GM21576 (cell line): ENCODE measurements at regions not wholly inside any gene's neighbourhood (a gene's known extent, or its start where the extent isn't known, plus 50 kb on each side); places are given as distances from the start of the nearest gene placed in this dataset.

Source experiments
- ATAC-seq: cut with Tn5 transposase; IDR thresholded peaks from one replicate; pipeline ENCODE4 v1.9.1; 2021; ENCODE audit warnings: mild to moderate bottlenecking, moderate library complexity; ENCODE audit not compliant: unreplicated experiment

DNA sequence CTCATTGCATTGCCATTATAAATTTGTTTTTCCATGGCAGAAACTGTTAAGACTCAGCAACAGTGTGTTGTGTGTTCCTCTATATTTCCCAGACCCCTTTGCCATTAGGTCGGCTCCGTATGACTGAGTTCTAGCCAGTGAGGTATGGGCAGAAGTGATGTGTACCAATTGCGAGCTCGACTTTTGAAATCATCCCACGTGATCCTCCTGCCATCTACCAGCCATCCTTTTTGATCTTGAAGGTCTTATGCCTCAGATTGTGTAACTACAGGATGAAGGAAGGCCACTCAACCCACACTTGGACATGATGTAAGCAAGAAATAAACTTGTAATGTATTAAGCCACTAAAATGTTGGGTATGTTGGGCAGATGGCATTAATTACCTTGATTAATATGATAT lies 562.3 kb downstream of the PDCD6IP start:
- ATAC-seq: no peak

DNA sequence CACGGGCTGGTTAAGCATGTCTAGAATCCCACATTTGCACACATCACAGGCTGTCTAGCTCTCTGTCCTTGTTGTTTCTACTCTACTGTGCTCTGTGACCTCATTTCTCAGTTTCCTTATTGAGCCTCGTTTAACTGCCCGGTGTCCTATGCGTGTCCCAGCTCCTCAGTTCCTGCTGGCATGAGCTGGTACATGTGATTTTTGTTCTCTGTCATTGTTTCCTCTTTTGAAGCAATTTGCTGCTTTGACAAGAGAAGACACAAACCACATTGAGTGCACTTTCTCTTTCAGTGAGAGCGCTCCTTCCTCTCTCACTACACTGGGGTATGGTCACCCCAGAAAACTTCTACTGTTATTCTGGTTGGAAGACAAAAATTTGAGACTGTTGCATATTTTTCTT lies 563.5 kb downstream of the PDCD6IP start:
- ATAC-seq: peak; percentile 99

DNA sequence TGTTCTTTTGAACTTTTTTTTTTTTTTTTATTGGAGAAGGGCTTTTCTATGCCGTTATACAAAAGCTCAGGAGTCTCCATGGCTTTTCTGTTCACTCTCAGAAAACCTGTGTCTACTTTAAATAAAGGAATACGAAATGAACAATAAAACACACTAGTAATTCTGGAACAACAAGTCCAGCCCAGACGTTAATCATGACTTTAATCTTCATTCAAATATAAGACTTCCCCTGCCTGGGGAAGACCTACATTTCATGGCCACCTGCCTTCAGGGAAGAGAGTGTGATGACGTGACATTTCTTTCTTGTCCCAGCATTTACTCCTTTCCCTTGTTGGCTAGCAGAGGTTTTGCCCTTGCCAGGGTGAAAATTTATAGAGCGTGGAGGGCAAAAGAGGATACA lies 564.5 kb downstream of the PDCD6IP start:
- ATAC-seq: no peak

DNA sequence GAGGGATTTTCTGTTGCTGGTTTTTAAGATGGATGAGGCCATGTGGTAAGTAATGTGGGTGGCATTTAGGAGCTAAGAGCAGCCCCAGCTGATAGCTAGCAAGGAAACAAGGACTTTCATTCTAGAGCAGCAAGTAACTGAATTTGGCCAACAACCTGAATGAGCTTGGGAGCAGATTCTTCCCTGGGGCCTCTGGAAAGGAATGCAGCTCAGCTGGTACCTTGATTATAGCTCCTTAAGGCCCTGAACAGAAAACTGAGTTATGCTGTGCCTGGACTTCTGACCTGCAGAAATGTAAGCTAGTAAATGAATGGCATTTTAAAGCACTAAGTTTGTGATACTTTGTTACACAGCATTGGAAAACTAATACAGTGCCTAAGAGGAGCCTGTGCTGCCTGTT lies 565.5 kb downstream of the PDCD6IP start:
- ATAC-seq: no peak

DNA sequence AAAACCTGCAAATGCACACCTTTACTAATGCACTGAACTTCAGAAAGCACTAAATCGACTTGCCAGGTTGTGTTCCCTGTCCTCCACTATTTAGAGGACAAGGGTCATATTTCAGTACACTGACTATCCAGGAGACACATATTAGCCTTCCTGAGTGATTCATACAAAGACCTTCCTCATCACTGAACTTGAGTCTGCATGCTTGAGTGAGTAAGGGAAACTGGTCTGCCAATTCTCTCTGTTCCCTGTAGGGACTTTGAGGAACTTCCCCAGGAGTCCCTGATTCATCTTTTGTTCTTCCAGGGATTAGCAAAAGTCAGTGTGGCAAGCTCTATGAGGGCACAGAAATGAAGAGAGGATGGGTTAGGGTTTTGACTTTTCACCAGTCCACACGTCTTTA lies 565.9 kb downstream of the PDCD6IP start:
- ATAC-seq: no peak

DNA sequence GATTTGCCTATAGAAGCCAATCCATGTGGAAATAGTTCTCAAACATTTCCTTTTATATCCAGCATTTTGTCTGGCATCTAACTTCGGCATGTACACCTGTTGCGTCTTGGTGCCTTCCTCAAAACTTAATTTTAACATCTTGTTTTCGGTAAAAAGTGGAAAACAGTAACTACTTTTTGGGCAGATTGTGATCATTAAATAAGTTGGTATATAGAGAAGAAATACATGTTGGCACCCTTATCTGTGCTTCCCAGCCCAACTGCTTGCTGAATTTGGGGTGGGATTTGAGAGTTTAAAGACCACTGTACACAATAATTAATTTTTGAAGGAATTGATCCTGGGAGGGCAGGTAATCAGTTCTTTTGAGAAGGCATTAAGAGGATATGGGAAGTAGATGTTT lies 566.8 kb downstream of the PDCD6IP start:
- ATAC-seq: no peak

DNA sequence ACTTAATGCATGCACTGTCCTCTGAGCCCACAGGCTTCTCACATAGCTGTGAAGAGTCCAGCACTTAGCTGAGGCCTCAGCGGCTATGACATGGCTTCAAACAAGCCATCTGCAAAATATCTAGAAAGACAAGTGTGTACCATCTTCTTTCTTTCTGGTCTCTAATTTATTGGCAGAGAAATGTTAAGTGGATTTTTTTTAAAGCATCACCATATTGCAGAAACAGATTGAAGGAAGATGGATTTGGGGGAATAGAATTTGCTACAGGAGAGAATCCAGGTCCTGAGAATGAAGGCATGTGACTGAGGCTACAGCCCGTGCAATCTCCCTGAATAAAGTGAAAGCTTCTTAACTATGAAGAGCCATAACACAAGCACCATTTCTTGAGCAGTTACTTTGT lies 567.3 kb downstream of the PDCD6IP start:
- no peak for ATAC-seq

DNA sequence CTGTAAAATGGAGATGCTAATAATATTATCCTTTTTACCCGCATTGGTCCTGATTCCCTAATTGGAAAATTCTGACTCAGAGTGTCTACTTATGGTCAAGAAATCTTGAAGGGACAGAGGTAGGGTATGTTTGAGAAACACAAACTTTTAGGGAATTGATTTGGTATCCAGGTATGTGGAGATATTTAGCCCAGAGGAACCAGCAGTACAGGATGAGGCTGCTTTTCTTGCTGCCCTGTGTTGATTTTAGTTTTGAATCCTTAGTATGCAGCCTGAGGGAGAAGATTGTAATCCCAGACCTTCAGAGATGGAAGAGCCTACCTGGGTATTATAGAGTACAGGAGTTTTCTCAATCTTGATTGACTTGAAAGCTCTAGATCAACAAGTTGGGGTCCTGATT lies 569.1 kb downstream of the PDCD6IP start:
- ATAC-seq: no peak

DNA sequence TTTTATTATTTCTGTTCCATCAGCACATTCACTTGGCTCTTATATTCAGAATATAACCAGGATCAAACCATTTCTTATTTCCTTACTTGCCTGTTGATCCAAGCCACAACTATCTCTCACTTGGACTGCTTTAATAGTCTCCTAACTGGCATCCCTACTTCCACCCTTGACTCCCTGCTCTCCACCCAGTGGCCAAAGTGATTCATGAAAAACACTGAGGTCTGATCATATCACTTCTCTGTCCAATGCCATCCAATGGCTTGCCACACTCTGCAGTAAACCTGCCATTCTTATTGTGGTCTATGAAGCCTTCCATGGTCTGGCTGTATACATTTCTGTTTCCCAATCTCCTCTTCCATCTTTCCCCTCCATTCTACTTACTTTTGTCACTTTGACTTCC lies 576.1 kb downstream of the PDCD6IP start:
- no peak for ATAC-seq

DNA sequence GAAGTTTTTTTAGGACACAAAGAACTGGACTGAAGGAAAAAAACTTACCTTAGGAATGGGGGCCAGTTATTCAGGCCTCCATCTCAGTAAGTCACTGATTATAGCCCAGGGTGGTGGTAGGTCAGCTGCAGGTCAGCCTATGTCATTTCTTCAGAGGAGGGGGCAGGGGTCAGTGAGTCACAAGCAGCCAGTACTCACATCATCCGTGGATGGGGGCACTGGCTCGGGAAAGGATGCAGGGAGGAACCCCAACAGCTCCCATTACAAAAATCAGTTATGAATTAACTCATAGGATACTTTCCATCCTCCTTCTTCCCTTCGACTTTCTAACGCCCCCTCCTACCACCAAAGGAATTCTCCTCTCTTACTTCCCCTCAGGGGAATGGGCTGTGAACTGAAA lies 578.3 kb downstream of the PDCD6IP start:
- ATAC-seq: no peak

DNA sequence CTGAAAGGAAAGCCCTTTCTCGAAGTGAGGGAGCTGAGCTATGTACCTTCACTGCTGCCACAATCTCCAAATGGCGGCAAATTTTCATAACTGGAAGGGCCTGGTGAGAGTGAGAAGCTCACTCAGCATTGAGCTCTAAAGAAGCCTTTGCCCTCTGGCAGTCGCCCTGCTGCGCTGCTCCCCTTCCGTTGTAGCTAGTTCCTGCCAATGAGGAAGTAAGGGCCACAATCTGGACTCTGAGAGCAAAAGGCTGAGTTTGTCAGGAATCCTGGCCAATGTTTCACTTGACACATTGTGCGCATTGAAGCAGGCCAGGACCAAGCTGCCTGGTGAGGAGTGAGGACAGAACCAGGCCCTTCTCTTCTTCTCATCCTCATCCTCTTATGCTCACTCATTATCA lies 579.5 kb downstream of the PDCD6IP start:
- no peak for ATAC-seq

DNA sequence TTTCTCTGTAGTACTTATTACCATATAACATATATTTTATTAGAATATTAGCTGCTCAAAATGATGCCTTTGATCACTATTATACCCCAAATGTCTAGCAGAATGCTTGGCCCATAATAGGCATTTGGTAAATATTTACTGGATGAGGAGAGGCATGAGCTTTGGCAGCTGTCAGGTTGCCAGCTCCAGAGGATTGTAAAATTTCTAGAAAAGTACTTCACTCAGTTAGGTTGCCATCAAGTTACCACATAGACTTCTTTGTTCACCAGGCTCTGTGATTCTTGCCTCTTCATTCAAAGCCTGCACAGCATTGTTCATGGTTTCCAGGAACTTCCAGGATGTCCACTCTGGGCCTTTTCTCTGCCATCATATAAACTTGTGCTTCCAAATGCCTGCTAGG lies 582.8 kb downstream of the PDCD6IP start:
- ATAC-seq: no peak

DNA sequence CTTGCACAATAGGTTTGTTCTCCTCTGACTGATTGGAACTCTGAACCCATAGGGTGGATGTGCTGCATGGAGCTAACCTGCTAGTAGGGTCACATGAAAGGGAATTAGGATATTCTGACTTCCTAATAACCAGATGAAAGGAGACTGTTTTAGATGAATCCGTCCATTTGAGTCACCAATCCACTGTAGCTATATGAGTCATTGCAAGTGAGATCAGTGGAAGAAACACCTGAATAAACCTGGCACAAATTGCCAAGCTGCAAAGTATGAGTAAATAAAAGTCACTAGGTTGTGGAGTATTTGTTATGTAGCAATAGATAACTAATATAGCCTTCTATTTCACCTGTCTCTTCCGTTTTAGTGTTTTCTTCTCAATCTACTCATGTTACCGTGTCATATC lies 584.4 kb downstream of the PDCD6IP start:
- ATAC-seq: no peak

DNA sequence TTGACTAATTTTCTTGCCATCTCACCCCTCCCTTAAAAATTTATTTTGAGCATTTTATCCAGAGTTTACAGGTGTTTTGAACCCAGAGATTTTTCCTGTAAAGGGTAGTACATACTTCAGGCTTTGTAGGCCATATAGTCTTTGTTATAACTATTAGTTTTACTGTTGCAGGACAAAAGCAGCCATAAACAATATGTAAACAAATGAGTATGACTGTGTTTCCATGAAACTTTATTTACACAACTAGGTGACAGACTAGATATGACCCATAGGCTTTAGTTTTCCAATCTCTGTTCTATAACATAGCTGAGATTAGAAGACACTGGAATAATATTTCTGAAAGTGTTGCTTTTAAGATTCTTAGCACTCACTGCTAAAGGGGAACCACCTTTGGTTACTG lies 587.9 kb downstream of the PDCD6IP start:
- ATAC-seq: no peak

DNA sequence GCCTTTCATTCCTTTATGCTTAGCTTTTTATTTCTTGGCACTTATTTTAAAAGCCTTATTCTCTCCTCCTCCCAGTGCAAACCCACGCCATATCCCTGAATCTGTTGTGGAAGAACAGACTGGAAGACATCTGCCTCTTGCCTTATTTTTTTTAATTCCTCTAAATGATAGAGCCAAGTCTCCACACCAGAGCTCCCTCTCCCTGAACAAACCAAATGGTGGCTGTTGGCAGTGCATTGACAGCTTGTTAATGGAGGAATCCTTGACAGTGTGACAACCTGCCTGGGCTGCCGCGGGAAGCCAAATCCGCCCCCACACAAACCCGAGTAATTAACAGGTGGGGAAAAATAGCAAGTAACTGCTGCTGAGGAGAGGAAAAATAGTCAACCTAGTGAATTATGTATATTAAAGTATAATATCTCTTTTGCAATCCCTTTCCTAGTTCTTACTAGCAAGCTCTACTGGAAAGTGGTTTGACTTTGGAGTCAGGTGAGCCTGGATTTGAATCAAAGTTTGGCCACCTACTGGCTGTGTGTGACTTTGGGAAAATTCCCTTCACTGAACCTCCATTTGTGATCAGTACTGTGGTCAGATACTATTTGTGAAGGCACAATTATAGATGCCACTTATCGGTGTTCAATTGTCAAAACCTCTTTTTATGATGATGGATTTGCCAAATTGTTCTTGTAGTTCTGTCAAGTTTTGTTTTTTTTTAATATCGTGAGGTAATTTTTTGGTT lies 589.6 kb downstream of the PDCD6IP start:
- no peak for ATAC-seq

DNA sequence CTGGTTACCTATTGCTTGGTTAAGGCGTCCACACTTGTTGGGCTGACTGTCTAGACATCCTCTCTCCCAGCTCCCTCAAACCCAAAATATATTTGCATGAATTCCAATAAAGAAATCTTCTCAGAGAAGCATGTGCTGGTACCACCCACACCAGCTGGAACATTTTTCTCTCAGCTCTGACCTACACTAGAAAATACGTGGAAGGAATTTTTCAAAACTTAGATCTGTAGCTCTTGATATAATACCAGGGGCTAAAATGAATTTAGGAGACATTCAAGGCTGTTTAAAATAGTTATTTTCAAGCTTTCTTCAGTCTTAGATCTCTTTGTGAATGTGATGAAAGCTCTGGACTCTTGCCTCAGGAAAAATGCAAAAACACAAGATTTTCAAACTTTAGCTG lies 590.4 kb downstream of the PDCD6IP start:
- ATAC-seq: no peak

DNA sequence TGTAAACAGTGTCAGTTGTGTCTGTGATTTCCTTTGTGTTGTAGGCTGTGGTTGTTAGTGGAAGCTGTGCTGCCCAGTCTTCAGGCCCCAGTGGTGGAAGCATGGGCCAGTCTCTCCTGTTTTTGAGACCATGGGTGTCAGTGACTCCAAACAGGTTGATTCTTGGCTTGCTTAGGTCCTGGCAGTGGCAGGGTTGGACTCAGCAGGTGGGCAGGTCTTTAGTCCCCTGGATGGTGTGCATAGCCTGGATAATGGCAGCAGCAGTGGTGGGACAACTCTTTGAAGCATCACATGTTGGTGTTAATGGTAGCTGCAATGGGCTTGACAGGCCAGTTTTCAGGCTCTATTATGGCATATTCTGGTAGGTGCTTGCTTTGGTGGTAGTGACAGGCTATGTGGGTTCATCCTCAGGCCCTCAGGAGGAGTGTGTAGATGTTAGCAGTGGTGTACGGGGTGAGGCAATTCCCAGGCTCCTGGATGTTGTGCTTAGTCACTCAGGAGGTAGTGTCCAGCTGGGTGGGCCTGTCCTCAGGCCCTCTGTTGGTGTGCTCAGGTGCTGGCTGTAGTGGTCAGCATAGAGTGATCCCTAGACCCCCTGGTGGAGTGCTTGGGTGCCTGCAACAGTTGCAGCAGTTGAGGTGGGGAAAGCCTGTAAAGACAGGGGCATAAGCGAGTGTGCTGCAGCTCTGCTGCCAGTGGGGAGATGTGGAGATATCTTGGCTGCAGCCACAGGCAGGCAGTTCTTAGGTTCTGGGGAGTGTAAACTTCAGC lies 596.7 kb downstream of the PDCD6IP start:
- no peak for ATAC-seq

DNA sequence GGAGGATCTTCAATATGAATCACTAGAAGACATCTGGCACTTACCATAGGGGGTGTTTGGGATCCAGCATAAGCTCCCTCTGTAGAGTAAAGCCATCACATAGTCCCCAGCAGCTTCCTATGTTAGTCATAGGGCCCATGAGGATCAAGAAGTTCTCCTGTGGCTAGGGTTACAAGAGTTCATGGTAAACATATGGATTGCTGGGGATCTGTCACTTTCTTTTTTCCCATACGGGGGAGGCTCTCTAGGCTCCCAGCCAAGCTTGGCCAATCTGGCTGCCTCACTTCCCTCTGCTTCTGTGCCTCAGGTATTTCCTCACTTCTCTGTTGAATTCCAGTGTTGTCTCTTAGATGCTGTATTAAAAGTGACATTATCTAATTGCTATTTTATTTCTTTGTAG lies 597.9 kb downstream of the PDCD6IP start:
- no peak for ATAC-seq

DNA sequence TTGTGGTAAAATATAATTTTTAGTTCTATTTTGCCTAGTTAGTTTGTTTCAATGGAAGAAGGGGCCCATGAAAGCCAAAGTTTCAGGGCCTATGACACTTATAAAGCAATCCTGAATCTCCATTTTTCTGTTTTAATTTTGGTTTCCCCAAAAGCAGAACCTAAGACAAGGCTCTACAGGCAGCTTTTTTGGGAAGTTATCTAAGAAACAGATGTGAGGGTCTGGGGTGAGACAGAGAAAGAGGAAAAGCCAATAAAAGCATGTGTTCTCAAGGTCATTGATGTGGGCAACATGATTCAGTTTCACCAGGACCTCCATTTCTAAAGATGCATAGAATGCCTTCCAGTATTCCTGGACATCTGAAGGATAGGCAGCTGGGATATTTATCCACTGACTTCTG lies 598.5 kb downstream of the PDCD6IP start:
- no peak for ATAC-seq

DNA sequence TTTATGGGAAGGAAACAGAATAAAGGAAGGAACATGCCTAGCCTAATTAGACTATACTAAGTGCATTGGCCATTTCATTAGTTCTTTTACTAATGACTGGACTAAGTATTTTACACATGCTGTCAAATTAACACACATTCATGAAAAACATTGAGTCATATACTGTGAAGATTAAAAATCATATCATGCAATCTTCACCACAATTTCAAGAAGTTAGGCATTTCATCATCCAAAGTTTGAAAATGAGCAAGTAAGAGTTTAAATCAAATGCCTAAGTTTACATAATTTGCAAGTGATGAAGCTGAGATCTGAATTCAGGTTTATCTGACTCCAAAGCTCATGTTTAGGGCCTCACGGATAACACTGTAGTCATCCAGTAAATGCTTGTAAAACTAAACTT lies 601.0 kb downstream of the PDCD6IP start:
- ATAC-seq: no peak

DNA sequence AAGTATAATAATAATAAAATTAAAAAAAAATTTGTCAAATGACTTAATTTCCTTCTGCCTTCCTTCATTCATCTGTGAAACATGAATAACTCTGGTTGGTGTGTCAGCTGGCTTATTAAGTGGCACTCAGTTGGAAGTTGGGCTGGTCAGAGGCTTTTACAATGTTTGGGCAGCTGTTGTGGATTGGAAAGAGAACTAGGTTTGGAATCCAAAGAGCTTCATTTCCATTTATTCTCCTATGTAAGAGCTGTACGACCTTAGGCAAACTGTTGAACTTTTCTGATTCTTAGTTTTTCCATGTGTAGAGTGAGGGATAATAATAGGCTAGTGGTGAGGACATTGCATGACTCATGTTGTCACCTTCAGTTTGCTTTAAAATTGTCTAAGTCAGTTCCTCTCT lies 606.7 kb downstream of the PDCD6IP start:
- no peak for ATAC-seq

DNA sequence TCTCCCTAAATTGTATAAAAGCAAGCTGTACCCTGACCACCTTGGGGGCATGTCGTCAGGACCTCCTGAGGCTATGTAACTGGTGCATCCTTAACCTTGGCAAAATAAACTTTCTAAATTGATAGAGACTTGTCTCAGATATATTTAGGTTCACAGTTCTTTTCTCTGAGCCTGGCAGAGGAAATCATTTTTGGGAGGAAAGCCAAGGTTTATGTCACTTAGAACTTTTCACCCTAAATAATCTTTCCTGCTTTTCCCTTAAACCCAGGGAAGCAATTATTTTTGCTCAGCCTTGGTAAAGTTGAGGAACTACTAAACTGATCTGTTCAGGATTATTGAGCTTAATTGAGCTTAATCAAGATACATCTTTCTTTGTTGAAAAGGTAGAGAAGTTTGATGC lies 608.9 kb downstream of the PDCD6IP start:
- no peak for ATAC-seq

DNA sequence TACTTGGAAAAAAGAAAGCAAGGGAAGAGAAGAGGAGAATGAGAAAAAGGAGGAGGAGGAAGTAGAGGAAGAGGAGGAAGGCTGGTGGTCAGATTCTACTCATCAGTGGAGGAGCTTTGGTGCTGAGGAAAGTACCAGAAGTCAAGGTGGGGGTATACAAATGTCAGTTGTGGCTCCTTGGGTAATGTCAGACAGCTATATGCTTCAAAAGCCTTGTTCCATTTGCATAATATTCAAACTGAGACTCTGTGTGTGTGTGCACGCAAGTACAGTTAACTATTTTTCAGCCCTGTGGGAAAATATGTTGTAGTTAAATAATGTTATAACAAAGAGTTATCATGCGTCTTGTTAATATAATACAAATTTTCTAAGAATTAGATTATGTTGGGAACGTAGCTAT lies 609.7 kb downstream of the PDCD6IP start:
- ATAC-seq: no peak
